H9 (cell line): ENCODE measurements at regions not wholly inside any gene's neighbourhood (a gene's known extent, or its start where the extent isn't known, plus 50 kb on each side); places are given as distances from the start of the nearest gene placed in this dataset.

Source experiments
- DNase-seq: peaks from one replicate; pipeline ENCODE4 v3.0.0-alpha.2; 2017
- H2AFZ ChIP-seq: one replicate; pipeline ENCODE4 v1.6.1; 2013; ENCODE audit warnings: mild to moderate bottlenecking, low read length, control low read depth, moderate library complexity
- H2AK5ac ChIP-seq: 2 replicates; pipeline ENCODE4 v1.6.1; 2013; ENCODE audit warnings: low read length, control low read depth, mixed read lengths; ENCODE audit not compliant: insufficient read length
- H2BK120ac ChIP-seq: one replicate; pipeline ENCODE4 v1.6.1; 2013; ENCODE audit warnings: low read depth, mild to moderate bottlenecking, low read length, control low read depth, inconsistent platforms; ENCODE audit not compliant: poor library complexity, severe bottlenecking
- H2BK12ac ChIP-seq: 2 replicates; pipeline ENCODE4 v1.6.1; 2013; ENCODE audit warnings: low read length, control low read depth, mixed read lengths, low read depth; ENCODE audit not compliant: insufficient read length
- H2BK15ac ChIP-seq: 2 replicates; pipeline ENCODE4 v1.6.1; 2013; ENCODE audit warnings: low read depth, low read length, control low read depth
- H2BK20ac ChIP-seq: one replicate; pipeline ENCODE4 v1.6.1; 2013; ENCODE audit warnings: low read depth, mild to moderate bottlenecking, low read length, control low read depth, inconsistent platforms; ENCODE audit not compliant: poor library complexity, severe bottlenecking
- H2BK5ac ChIP-seq: 2 replicates; pipeline ENCODE4 v1.6.1; 2013; ENCODE audit warnings: low read length, control low read depth, mixed read lengths; ENCODE audit not compliant: insufficient read length
- H3K14ac ChIP-seq: 2 replicates; pipeline ENCODE4 v1.6.1; 2013; ENCODE audit warnings: low read length, control low read depth; ENCODE audit not compliant: insufficient read depth
- H3K18ac ChIP-seq: 2 replicates; pipeline ENCODE4 v1.6.1; 2013; ENCODE audit warnings: low read depth, mild to moderate bottlenecking, mixed read lengths, low read length, control low read depth; ENCODE audit not compliant: insufficient read length
- H3K23ac ChIP-seq: 2 replicates; pipeline ENCODE4 v1.6.1; 2013; ENCODE audit warnings: low read length, control low read depth, mixed read lengths, low read depth; ENCODE audit not compliant: insufficient read length
- H3K23me2 ChIP-seq: 2 replicates; pipeline ENCODE4 v1.6.1; 2013; ENCODE audit warnings: low read depth, mild to moderate bottlenecking, mixed read lengths, low read length, control low read depth; ENCODE audit not compliant: insufficient read length, poor library complexity, severe bottlenecking
- H3K27ac ChIP-seq: 2 replicates; pipeline ENCODE4 v1.5.1; 2013; ENCODE audit warnings: low read length, control low read depth, mixed read lengths, low read depth; ENCODE audit not compliant: insufficient read length
- H3K27me3 ChIP-seq: 2 replicates; pipeline ENCODE4 v1.6.1; 2013; ENCODE audit warnings: low read length, control low read depth, inconsistent platforms; ENCODE audit not compliant: insufficient read depth
- H3K4ac ChIP-seq: 2 replicates; pipeline ENCODE4 v1.6.1; 2013; ENCODE audit warnings: low read depth, mild to moderate bottlenecking, control low read depth, inconsistent platforms, low read length, moderate library complexity
- H3K4me1 ChIP-seq: 2 replicates; pipeline ENCODE4 v1.6.1; 2013; ENCODE audit warnings: low read length, control low read depth, inconsistent platforms; ENCODE audit not compliant: insufficient read depth
- H3K4me2 ChIP-seq: 2 replicates; pipeline ENCODE4 v1.6.1; 2013; ENCODE audit warnings: low read length, control low read depth, mixed read lengths; ENCODE audit not compliant: insufficient read length, insufficient read depth
- H3K56ac ChIP-seq: 2 replicates; pipeline ENCODE4 v1.6.1; 2013; ENCODE audit warnings: low read depth, mild to moderate bottlenecking, mixed read lengths, low read length, control low read depth; ENCODE audit not compliant: insufficient read length
- H3K79me1 ChIP-seq: 2 replicates; pipeline ENCODE4 v1.6.1; 2013; ENCODE audit warnings: low read depth, mild to moderate bottlenecking, moderate library complexity, low read length, control low read depth, inconsistent platforms; ENCODE audit not compliant: insufficient read depth, poor library complexity, severe bottlenecking
- H3K79me2 ChIP-seq: 2 replicates; pipeline ENCODE4 v1.6.1; 2013; ENCODE audit warnings: low read length, control low read depth, inconsistent platforms; ENCODE audit not compliant: insufficient read depth
- H3K9ac ChIP-seq: 2 replicates; pipeline ENCODE4 v1.6.1; 2013; ENCODE audit warnings: low read length, control low read depth, mixed read lengths; ENCODE audit not compliant: insufficient read length; ENCODE audit errors: extremely low read depth
- H3K9me3 ChIP-seq: one replicate; pipeline ENCODE4 v1.6.1; 2013; ENCODE audit warnings: low read depth, low read length, inconsistent platforms; ENCODE audit not compliant: control insufficient read depth
- H3T11ph ChIP-seq: one replicate; pipeline ENCODE4 v1.6.1; 2013; ENCODE audit warnings: mild to moderate bottlenecking, low read length, control low read depth, inconsistent platforms
- H4K20me1 ChIP-seq: one replicate; pipeline ENCODE4 v1.6.1; 2013; ENCODE audit not compliant: control insufficient read depth, insufficient read length, insufficient read depth
- H4K5ac ChIP-seq: 2 replicates; pipeline ENCODE4 v1.6.1; 2013; ENCODE audit warnings: low read depth, mild to moderate bottlenecking, mixed read lengths, low read length, control low read depth; ENCODE audit not compliant: insufficient read length
- H4K8ac ChIP-seq: replicated peaks from 2 replicates; pipeline ENCODE4 v1.6.1; 2013; ENCODE audit warnings: low read length, control low read depth, mixed read lengths, low read depth; ENCODE audit not compliant: insufficient read length
- H4K91ac ChIP-seq: 2 replicates; pipeline ENCODE4 v1.6.1; 2013; ENCODE audit warnings: low read depth, mild to moderate bottlenecking, moderate library complexity, mixed read lengths, low read length, control low read depth; ENCODE audit not compliant: insufficient read length
- H3K27ac Mint-ChIP-seq, 3 experiments: 2 replicates in 2 of 3; 3 replicates in 1 of 3; pipeline ENCODE4 v1.8.0; 2020 to 2021; ENCODE audit warnings: mixed read lengths in 3 of 3, mild to moderate bottlenecking in 1 of 3, moderate library complexity in 1 of 3
- H3K27me3 Mint-ChIP-seq: 2 replicates; pipeline ENCODE4 v1.8.0; 2021; ENCODE audit warnings: low read depth, mild to moderate bottlenecking, moderate library complexity, mixed read lengths
- H3K36me3 Mint-ChIP-seq, 3 experiments: 2 replicates in 2 of 3; 3 replicates in 1 of 3; pipeline ENCODE4 v1.8.0; 2020 to 2021; ENCODE audit warnings: low read depth in 3 of 3, mixed read lengths in 3 of 3; ENCODE audit not compliant: insufficient read depth in 1 of 3
- H3K4me1 Mint-ChIP-seq, 2 experiments: 2 replicates each; pipeline ENCODE4 v1.8.0; 2020; ENCODE audit warnings: mixed read lengths in 2 of 2
- H3K4me3 Mint-ChIP-seq, 2 experiments: 2 replicates in 1 of 2; 3 replicates in 1 of 2; pipeline ENCODE4 v1.8.0; 2020 to 2021; ENCODE audit warnings: mild to moderate bottlenecking in 2 of 2, mixed read lengths in 2 of 2, moderate library complexity in 1 of 2
- H3K9me3 Mint-ChIP-seq, 2 experiments: 2 replicates in 1 of 2; 3 replicates in 1 of 2; pipeline ENCODE4 v1.8.0; 2020; ENCODE audit warnings: mild to moderate bottlenecking in 2 of 2, mixed read lengths in 2 of 2, moderate library complexity in 1 of 2
- CTCF ChIP-seq: fragments of 200-600 bp; sonication (generic); conservative IDR thresholded peaks from 3 replicates; pipeline ENCODE4 v1.8.0; 2021; ENCODE audit warnings: antibody characterized with exemption, mild to moderate bottlenecking
- WGBS: extraction: QIAGEN DNeasy Blood & Tissue Kit; methylation state at CpG from one replicate; pipeline ENCODE4 v1.1.7; 2013; ENCODE audit warnings: missing lambda C conversion rate, low lambda C conversion rate, mixed read lengths; ENCODE audit not compliant: insufficient read length; ENCODE audit errors: extremely low coverage; 5-methylcytosine and 5-hydroxymethylcytosine counted together

GRCh38 chr21:34299168-34299539 lies 64.7 kb upstream of the KCNE2 start:
- no peaks in the 10 kb centered on the region for H3K4me1 Mint-ChIP-seq
- Histone ChIP-seq H3K79me1 (no peaks in the 10 kb centered on the region), H4K5ac (no peak overlapping the region), H3K18ac (no peak overlapping the region), H3K4me2 (no peak overlapping the region), H2AFZ (no peak overlapping the region), H3K79me2 (no peaks in the 10 kb centered on the region), H2BK120ac (no peak overlapping the region), H4K91ac (no peak overlapping the region), H4K20me1 (no peaks in the 10 kb centered on the region), H3K14ac (no peak overlapping the region), H3K27me3 (no peaks in the 10 kb centered on the region), H2BK20ac (no peak overlapping the region), H3K27ac (no peak overlapping the region), H3T11ph (no peak overlapping the region), H2BK15ac (no peak overlapping the region), H3K56ac (no peak overlapping the region), H3K4me1 (no peaks in the 10 kb centered on the region), H2AK5ac (no peak overlapping the region), H3K4ac (no peak overlapping the region), H3K23me2 (no peaks in the 10 kb centered on the region), H2BK12ac (no peak overlapping the region), H3K9me3 (no peaks in the 10 kb centered on the region), H3K9ac (no peak overlapping the region), H2BK5ac (no peak overlapping the region), H4K8ac (no peak overlapping the region), H3K23ac (no peak overlapping the region)
- no peak overlapping the region for H3K4me3 Mint-ChIP-seq
- no peaks in the 10 kb centered on the region; a peak in 1 of 5 replicates for H3K9me3 Mint-ChIP-seq
- no peak overlapping the region for H3K27ac Mint-ChIP-seq
- no peak for DNase-seq
- WGBS = no CpG with 5 or more reads among the region's 2 CpGs
- no peak for TF ChIP-seq CTCF
- H3K27me3 Mint-ChIP-seq = peaks cover 5% of the 10 kb centered on the region; the same call in 1 of the 2 replicates
- no peaks in the 10 kb centered on the region; a peak in 1 of 7 replicates for H3K36me3 Mint-ChIP-seq
